ENCODE measurements at regions not wholly inside any gene's neighbourhood (a gene's known extent, or its start where the extent isn't known, plus 50 kb on each side); places are given as distances from the start of the nearest gene placed in this dataset.

DNA sequence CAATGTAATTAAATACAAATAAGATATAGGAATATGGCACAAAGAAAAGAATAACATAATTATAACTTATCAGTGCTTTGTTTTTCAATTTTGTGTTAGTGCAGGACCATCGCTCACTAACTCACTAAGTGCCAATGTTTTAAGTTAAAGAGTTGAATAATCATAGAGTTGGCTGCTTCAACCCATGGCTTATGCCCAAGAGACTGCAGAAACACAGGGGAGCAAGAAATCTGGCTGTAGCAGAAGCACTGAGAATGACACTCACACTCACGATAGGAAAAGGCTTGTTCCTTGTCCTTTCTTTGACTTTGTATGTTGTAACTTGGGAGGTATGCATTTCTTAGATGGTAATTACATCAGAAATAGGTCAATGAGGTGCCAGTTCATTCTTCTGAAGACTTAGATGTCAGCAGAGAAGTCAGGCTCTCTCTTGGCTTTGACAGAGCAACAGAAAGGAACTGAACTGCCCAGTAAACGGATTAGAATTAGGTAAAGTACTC lies 852.2 kb downstream of the LRRTM4 start:
- TF ChIP-seq, protein P1, sequence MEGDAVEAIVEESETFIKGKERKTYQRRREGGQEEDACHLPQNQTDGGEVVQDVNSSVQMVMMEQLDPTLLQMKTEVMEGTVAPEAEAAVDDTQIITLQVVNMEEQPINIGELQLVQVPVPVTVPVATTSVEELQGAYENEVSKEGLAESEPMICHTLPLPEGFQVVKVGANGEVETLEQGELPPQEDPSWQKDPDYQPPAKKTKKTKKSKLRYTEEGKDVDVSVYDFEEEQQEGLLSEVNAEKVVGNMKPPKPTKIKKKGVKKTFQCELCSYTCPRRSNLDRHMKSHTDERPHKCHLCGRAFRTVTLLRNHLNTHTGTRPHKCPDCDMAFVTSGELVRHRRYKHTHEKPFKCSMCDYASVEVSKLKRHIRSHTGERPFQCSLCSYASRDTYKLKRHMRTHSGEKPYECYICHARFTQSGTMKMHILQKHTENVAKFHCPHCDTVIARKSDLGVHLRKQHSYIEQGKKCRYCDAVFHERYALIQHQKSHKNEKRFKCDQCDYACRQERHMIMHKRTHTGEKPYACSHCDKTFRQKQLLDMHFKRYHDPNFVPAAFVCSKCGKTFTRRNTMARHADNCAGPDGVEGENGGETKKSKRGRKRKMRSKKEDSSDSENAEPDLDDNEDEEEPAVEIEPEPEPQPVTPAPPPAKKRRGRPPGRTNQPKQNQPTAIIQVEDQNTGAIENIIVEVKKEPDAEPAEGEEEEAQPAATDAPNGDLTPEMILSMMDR (IDR thresholded peaks at IDR 0.05), result no peak
- no peak for TF ChIP-seq POLR2A (IDR thresholded peaks at IDR 0.05)
